22Rv1 (cell line): ENCODE measurements at regions not wholly inside any gene's neighbourhood (a gene's known extent, or its start where the extent isn't known, plus 50 kb on each side); places are given as distances from the start of the nearest gene placed in this dataset.

ENCODE experiments used
- H3K27ac ChIP-seq: fragments of 450-650 bp; 2 replicates; pipeline ENCODE4 v1.5.1; 2017
- ZFX ChIP-seq: fragments of 450-650 bp; IDR thresholded peaks from 2 replicates; pipeline ENCODE4 v1.6.1; 2017; ENCODE audit warnings: antibody characterized with exemption, borderline replicate concordance
- TF ChIP-seq, protein P1 (sequence below): fragments of 450-650 bp; IDR thresholded peaks from 2 replicates; pipeline ENCODE4 v1.5.1; 2017; ENCODE audit warnings: mild to moderate bottlenecking

GRCh38 chr12:131604859-131605258, 106.0 kb upstream of the SFSWAP start:
- no peak for TF ChIP-seq ZFX
- TF ChIP-seq, protein P1, sequence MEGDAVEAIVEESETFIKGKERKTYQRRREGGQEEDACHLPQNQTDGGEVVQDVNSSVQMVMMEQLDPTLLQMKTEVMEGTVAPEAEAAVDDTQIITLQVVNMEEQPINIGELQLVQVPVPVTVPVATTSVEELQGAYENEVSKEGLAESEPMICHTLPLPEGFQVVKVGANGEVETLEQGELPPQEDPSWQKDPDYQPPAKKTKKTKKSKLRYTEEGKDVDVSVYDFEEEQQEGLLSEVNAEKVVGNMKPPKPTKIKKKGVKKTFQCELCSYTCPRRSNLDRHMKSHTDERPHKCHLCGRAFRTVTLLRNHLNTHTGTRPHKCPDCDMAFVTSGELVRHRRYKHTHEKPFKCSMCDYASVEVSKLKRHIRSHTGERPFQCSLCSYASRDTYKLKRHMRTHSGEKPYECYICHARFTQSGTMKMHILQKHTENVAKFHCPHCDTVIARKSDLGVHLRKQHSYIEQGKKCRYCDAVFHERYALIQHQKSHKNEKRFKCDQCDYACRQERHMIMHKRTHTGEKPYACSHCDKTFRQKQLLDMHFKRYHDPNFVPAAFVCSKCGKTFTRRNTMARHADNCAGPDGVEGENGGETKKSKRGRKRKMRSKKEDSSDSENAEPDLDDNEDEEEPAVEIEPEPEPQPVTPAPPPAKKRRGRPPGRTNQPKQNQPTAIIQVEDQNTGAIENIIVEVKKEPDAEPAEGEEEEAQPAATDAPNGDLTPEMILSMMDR = no peak
- H3K27ac ChIP-seq = no peak overlapping the region

GRCh38 chr12:131605304-131605829, 105.5 kb upstream of the SFSWAP start:
- no peak overlapping the region for H3K27ac ChIP-seq
- no peak for TF ChIP-seq ZFX
- TF ChIP-seq, protein P1 = no peak

DNA sequence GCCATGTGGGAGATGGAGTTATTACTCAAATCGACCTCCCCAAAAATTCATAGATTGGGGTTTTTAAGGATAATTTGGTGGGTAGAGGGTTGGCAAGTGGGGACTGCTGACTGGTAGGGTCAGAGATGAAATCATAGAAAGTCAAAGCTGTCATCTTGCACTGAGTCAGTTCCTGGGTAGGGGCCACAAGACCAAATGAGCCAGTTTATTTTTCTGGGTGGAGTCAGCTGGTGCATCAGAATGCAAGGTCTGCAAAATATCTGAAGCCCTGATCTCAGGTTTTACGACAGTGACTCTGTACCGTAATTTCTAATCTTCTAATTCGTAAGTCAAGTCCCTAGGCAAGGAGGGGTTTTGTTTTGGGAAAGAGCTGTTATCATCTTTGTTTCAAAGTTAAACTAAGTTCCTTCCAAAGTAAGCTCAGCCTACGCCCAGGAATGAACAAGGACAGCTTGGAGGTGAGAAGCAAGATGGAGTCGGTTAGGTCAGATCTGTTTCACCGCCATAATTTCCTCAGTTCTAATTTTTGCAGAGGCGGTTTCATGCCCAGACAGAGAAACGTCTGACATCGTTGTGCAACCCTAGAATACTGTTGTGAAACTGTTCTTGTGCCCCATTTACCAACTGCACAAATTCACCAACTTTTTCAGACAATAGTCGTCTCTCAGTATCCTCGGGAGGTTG, 104.5 kb upstream of the SFSWAP start:
- no peak for TF ChIP-seq ZFX
- TF ChIP-seq, protein P1 = no peak
- no peak overlapping the region for H3K27ac ChIP-seq

- H3K27ac ChIP-seq = no peak overlapping the region
- no peak for TF ChIP-seq ZFX
- TF ChIP-seq, protein P1 = no peak
These were observed 103.0 kb upstream of the SFSWAP start for GRCh38 chr12:131607658-131608447.

DNA sequence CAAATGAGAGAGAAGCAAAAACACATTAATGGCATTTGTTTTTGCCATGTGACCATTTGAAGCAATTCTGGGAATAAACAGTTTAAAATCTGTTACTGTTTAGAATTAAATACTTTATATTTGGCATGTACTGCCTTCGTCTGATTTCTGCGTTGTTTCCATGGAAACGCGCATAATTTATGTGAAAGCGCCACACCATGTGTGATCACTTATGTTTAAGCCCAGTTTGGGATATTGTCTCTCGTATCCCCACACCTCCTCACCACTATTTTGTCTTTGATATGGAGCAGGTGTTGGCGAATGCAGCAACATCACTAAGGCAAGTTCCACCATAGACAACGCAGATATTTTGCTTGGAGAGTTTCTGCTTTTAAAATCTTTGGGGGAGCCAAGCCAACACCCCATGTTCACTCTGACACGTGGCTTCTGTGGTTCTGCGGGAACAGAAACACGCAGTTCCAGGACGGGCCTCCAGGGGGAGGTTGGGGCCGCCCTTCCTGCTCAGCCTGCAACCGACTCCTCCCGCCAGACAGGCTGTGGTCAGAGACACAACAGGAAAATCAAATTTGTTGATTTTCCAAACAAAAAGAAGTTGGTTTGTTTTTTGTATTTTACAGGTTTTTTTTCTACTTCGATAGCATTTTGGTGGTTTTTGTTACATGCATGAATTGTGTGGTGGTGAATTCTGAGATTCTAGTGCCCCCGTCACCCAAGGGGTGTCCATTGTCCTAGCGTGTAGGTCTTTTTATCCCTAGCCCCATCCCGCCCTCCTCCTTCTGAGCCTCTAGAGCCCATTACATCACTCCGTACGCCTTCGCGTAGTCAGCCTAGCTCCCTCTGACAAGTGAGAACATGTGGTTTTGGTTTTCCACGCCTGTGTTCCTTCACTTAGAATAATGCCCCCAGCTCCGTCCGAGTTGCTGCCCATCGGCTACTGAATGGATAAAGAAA, 101.9 kb upstream of the SFSWAP start:
- TF ChIP-seq, protein P1 = peak; percentile 89
- no peak for TF ChIP-seq ZFX
- H3K27ac ChIP-seq = no peak overlapping the region

GRCh38 chr12:131609762-131610161, 101.1 kb upstream of the SFSWAP start:
- H3K27ac ChIP-seq = no peak overlapping the region
- no peak for TF ChIP-seq ZFX
- TF ChIP-seq, protein P1 = no peak
